GM21390 (cell line): ENCODE measurements at regions not wholly inside any gene's neighbourhood (a gene's known extent, or its start where the extent isn't known, plus 50 kb on each side); places are given as distances from the start of the nearest gene placed in this dataset.
"Not testable (repeated sequence)": the region's sequence is repeated elsewhere in the genome, so short reads cannot be mapped to it uniquely, and the experiment has no call there.

Experiments
- ATAC-seq: cut with Tn5 transposase; IDR thresholded peaks from one replicate; pipeline ENCODE4 v1.9.1; 2021; ENCODE audit not compliant: unreplicated experiment

DNA sequence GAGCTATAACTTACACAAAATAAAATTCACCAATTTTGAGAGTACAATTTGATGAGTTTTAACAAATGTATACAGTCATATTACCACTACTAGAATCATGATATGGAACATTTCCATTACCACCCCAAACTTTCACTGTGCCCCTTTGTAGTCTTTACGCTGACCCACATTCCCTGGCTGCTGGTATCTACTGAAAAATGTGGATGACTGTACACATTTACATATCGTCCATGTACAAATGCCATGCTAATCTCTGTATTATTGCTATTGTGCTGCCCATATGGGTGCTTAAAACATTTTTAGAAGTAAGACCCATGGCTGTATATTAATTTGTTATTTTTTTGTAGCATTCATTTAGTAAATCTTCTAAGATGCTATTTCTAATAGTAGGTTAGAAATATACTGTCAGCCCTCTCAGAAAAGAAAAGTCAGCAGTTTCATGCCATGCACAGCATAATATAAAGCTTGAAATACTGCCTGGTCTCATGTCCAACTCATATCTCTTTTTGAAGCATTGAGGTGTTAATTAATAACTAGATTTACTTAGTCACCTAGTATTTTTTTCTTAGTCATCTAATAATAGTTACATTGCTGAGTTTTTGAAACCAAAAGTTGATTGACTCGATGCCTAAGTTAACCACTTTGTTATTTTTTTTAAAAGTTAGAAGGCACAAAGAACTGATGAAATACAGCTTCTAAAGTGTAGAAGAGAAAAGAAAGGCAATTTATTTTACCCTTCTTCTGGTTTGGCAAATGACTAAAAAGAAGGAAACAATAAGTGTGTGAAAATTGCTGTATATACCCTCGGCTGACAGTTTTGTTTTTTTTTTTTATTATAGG, 188.3 kb upstream of the MEF2C start:
- peak; percentile 78 for ATAC-seq

DNA sequence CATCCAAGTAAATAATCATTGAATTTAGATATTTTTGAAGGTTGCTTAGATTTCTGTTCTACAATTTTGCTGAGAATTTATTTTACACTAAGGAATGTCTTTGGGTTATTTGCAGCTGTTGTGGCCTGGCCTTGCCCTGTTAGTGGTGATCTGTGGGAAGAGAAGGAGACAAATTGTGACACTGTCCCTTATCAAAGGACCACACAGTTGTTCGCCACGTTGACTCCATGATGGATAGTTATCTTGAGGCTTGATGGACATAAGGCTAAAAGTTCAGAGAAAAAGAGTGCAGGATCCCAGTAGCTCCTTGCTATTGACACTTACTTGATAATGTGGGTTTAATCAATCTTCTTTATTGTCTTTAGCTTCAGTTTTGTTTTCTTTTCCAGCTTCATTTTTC, 186.6 kb upstream of the MEF2C start:
- no peak for ATAC-seq

DNA sequence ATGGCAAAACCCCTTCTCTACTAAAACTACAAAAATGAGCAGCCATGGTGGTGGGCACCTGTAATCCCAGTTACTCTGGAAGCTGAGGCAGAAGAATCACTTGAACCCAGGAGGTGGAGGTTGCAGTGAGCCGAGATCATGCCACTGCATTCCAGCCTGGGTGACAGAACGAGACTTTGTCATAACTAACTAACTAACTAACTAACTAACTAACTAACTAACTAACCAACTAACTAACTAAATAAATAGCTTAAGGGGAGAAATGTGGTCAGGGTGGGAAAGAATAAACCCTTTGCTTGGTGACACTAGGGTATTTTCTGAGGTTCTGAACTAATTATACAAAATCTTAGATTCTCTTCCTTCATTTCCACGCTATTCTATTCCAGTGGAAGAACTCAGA, 184.4 kb upstream of the MEF2C start:
- no peak for ATAC-seq

DNA sequence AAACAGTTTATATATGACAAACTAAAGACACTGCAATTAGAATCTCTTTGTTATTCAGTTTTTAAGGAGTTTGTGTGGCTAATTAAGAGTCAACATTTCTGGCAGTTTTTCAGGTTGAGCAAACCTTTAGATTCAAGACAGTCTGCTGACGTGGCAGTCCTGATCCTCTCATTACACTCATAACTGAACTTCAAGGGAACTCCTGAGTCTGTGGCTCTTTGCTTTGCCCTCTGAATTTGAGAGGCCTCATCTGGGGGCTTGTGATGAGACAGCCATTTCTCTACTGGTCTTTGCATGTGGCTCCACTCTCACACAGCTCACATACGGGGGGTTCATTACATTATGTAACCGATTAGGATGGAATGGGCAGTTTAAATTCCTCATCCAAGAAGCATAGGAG, 182.9 kb upstream of the MEF2C start:
- ATAC-seq: peak; percentile 81

DNA sequence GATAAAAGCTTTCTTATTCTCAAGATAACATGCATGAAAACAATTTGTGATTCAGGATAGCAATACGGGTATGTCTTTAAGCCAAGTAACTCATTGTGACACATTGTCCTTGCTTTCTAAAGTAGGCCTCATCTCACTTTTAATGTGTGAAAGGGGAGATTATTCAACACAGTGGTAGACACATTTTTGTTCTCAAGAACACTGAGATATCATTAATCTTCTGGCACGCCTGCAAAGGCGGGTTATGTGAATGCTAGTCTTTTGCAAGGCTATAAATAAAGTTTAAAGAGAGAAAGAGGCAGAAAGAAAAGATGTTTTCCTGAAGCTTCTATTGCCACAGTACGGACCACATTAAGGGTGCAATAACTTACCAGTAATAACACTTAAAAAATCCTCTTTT, 181.8 kb upstream of the MEF2C start:
- ATAC-seq: no peak

DNA sequence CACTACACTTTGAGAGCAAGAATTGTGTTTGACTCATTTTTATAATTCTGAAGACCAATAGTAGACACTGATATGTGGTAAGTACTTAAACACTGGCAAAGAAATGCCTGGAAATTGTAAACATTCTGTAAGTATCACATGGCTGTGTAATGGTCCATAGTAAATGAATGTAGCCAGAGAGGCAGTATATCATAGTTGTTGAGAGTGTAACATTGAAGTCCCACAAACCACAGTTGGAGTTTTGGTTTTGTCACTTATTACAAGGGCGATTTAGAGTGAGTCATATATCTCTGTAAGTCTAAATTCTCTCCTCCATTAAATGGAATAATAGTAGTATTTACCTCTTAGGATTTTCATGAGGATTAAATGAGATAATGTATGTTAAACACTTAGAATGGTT, 181.1 kb upstream of the MEF2C start:
- ATAC-seq: peak; percentile 67

DNA sequence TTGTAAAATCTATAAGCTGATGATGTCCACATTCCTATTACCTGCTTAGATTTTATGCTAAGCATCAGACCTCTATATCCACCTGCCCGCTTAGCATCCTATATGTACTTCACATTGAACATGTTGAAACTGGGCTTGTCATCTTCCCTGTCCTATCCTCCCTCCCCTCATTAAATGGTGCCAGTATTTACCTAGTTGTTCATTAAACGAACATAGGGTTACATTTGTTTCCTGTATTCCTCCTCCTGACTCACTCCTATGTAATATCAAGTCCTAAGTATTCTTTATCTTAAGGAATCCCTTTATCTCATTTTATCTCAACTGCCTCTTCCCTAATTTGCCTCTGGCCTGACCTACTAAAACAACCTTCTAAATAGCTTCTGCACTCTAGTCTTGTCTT, 177.8 kb upstream of the MEF2C start:
- ATAC-seq: no peak

DNA sequence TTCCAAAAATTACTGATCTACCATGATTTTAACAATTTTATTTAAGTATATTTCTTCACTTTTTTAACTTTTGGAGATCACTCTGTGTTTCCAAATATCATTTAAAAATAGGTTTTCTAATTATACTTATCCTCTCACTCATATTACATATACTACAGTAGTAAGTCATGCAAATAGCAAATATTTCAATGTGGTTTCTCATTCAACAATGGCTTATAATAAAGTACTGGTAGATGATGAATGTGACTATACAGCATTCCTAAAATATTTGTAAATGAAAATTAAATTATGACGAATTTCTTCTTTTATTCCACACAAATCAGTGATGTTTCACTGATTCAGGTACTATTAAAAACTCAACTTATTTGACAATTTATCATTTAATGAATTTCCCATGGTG, 176.3 kb upstream of the MEF2C start:
- ATAC-seq: no peak

DNA sequence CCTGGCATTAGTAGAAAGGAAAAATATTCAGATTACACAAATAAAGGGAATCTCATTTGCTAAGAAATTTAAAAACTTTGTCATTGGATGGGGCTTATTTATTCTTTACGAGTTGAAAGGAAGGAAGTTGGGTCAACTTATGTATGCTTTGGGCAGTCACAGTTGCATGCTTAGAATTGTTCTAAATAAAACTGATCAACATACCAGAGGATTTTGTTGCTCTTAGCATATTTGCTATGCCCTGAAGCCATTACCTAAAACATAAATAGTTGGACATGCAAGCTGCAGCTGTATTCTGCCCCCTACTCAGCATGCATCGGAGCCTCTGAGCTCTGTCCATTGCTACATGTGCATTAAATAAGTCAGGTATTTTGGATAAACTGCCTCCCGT, 172.7 kb upstream of the MEF2C start:
- ATAC-seq: no peak

DNA sequence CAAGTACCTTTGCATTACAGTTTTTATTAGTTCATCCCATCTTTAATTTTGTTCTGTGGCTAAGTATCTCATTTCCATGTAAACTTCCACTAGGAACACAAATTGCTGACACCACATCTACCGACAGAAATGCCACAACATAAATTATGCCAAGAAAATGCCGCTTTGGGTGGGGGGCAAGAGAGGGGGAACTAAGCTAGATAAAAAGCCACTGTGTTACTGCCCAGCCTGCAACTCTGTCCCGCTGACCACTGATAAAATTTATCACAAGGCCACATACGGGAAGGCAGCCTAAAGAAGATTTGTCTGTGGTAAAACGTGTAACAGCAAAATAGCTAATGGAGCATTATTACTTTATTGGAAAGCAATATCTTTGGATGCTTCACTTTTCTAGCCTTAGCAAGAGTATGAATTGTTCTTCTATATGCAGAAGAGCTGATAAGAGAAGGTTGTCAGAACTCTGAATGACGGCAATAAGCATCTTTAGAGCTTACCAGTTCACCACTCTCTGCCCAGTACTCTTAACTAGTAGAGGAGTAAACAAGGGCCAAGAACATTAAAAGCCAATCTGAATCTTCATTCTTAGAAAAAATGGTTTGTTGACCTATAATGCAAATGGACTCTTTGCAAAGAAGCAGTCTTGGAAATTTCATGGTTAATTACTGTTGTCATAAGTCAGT, 172.2 kb upstream of the MEF2C start:
- ATAC-seq: no peak

DNA sequence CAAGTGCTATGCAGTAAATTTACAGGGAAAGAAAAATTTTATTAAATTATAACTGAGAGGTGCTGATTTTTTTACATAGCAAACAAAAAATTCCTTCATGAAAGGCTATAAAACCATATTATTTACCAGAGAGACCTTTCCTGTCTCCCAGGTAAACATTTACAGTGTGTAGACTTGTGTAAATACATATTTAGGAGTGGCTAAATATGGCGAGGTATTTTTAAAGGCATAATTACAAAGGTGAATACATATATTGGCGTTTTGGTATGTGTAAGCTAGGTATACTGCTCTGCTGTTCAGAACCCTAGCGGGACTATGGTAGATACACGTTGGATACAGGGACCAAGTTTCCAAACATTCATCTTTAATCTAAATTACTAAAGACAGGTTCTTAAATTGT, 170.6 kb upstream of the MEF2C start:
- ATAC-seq: no peak

DNA sequence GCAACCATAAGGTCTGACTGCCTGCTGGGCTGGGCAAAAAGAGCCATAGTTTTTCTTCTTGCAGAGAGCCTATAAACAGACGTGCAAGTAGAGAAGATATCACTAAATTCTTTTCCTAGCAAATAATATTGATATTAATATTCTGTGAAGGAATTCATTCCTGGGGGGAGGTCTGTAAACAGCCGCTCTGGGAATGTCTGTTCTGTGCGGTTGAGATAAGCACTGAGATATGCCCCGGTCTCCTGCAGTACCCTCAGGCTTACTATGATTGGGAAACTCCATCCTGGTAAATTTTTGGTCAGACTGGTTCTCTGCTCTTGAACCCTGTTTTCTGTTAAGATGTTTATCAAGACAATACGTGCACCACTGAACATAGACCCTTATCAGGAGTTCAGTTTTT, 167.1 kb upstream of the MEF2C start:
- not testable (repeated sequence) for ATAC-seq

DNA sequence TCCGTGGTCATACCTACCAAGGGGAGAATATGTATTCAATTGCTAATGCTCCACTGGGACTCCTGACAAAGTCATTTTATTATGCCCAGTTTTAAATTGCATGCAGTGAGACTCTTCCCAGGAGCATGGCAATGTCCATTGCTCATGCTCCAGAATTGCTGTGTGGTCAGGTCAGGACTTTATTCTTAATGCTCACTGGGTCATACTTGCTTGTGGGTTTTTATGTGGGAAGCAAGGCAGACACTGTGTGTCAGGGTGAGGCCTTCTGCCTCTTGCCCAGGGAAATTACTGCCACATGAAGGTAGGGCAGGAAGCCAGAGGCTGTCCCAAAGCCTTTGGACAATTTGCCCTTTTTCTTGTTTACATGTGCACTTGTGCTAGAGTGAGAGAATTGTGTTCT, 164.6 kb upstream of the MEF2C start:
- ATAC-seq: no peak

DNA sequence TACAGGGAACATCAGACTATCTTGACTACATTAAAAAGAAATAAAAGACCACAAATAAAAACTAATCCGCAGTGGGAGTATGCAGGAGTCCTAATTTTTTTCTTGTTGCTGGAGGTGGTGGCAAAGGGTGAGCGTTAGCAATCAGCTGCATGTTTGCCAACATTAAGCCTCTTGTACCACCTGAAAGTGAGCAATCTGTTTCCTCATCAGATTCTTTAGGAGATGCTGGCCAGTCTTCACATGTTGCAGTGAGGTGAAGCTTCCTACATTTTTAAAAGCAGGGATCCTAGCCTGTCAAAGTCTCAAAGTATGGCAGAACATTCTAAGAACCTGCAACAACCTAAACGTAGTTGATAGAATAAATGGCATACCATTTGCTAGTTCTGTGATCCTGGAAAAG, 162.2 kb upstream of the MEF2C start:
- no peak for ATAC-seq

DNA sequence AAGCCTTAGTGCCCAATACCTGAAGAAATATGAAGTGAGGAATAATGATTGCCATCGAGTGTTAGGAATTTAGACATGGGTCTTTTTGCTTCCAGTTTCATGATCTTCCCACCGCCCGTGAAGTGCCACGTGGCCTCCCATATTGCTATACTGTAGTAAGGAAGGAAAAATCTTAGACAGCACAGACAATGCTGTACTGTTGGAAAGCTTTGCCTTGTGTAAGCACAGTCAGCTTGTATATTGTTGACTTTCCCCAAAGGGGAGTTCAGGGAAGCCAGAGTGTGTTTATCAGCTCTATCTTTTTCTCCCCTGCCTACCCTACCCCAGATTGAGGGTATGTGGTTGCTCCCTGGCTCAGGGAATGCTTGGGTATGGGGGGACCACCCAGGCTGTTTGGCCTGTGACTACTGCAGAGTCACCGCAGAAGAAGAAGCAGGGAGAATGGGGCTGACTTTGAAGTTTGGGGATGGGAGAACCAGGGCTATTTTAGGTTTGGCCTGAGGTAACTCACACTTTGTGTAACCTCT, 161.8 kb upstream of the MEF2C start:
- no peak for ATAC-seq

DNA sequence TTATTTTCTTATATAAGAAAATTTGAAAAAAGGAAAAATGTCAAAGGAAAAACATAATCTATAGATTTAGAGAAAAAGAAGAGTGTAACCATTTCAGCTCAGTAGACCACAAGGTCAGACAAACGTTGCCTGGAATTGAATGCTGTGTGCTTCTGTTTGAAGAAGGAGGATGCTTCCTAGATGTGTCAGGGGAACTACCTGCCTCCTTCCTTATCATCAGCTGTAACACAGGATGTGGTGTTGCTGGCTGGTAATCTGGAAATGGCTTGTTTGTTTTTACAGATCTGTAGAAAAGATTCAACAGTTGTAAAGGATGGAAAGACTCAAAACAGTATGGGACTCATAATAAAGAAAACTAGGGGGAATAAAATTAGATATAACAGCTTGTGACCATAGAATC, 160.7 kb upstream of the MEF2C start:
- ATAC-seq: peak; percentile 78

DNA sequence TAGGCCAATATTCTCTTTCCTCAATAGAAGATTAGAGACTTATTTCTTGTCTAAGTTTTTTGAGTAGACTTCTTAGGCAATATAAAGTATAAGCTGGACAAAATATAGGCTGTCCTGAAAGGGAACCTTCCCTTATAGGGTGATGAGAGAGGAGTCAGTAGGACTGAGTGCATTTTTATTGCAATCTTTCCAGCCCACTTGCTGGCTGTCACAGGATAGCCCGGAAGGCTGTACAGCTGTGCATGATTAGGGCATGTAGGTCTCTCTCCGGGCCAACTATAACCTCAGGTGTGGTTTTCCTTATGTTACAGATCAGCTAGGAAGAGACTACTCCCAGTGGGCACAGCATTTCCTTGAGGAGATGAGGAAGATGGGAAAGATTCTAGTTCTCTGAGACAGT, 159.8 kb upstream of the MEF2C start:
- ATAC-seq: no peak

DNA sequence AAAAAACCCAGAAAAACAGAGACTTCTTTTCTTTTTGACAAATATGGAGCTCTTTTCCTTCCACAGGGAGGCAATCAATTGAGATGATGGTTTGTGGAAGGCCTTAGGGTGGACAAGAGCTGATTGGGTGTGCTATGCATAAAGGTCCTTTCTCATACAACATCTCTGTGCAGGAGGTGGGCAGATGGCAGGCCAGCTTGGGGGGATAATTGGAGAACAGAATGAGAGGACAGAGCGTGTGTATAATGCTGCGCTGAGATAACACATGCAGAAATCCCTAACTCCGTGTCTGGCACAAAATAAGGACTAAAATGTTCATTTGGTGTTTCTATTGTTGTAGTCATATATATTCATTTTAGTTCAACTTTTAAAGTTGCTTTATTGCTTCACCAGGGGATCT, 159.0 kb upstream of the MEF2C start:
- no peak for ATAC-seq

DNA sequence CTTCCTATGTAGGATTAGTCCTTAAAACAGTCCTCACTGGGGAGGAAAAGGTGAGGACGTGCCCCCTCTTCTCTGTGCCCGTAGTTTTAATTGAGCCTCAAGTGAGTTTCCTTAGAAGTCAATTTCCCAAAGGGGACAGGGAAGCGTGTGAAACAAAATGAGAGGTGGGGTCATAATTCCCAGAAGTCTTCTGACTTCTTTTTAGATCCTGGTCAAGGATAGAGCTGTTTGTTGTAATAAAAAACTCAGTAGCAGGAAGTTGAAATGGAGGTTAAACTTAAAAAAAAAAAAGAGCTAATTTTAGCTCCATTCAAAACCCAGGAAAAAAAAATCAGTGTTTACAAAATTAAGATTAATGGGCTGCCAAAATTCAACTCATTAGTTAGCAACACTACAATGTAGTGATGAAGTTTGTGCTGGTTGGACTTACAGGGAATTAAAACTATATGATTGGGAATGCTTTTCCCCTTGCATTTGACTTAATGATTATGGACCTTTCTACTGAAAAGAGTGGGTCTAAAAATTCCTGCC, 158.3 kb upstream of the MEF2C start:
- no peak for ATAC-seq

DNA sequence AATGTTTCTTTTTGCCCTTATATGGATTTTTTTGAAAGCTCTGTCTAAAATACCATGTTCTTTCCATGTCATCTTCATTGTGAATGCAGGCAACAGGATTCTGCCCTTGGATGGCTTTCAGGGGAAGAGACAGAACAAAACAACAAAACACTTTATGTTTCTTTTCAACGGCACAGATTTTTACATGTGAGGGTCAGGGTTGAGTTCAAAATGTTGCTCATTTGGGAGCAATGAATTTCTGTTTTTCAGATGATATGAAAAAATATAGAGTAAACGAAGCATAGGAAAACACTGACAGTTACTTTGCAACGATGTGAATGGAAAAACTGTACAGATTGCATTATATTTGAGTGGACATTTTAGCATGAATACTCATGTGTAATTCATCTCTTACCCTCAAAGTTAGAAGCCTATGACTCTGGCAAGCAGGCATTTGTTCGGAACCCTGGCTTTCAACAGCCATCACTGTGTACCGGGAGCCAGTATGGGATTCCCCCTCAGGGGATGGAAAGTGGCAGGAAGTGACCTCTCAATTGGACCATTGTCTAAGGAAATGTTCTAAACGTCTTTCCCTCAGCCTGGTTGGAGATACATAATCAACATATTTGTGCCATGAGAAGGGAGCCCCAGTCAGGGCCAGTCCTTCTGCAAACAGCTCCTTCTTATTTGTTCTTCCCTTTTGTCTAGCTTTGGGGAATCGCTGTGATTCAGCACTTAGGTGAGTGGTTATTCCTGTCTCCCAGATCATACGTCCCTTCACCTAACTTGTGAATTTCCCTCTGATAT, 153.9 kb upstream of the MEF2C start:
- no peak for ATAC-seq

DNA sequence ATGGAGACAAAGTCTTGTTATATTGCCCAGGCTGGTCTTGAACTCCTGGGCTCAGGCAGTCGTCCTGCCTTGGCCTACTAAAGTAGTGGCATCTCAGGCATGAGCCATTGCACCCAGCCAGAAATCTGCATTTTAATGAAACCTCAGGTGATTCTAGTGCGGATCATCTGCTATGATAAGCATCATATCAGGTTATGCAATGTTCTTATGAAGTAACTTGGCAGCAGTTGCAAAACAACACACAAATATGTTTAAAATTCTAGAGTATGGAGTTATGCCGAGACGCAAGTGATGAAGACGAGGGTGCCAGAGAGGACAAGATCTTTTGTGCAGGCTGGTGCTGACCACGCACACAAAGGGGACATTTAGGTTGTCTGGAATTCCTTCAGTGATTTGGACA, 153.2 kb upstream of the MEF2C start:
- ATAC-seq: no peak
